Liver (tissue), 7 donors: ENCODE measurements at regions not wholly inside any gene's neighbourhood (a gene's known extent, or its start where the extent isn't known, plus 50 kb on each side); places are given as distances from the start of the nearest gene placed in this dataset.

Source experiments
- DNase-seq: peaks from one replicate; pipeline ENCODE4 v3.0.0-alpha.2; 2017; ENCODE audit warnings: low spot score
- H3K27ac ChIP-seq, 2 donors: one replicate each; pipeline ENCODE4 v1.7.0; 2013; ENCODE audit warnings: inconsistent platforms in 2 of 2, low read length in 2 of 2, control low read depth in 1 of 2, low read depth in 1 of 2, mild to moderate bottlenecking in 1 of 2
- H3K27me3 ChIP-seq, 4 donors: one replicate each; pipeline versions ENCODE4 v1.6.1 to v1.7.0; 2013; ENCODE audit warnings: low read length in 3 of 4, inconsistent platforms in 1 of 4, mild to moderate bottlenecking in 1 of 4, moderate library complexity in 1 of 4; ENCODE audit not compliant: control insufficient read depth in 4 of 4, insufficient read depth in 4 of 4
- H3K36me3 ChIP-seq, 4 donors: one replicate each; pipeline versions ENCODE4 v1.6.1 to v1.7.0; 2013; ENCODE audit warnings: low read length in 3 of 4, mild to moderate bottlenecking in 3 of 4, low read depth in 1 of 4, moderate library complexity in 1 of 4; ENCODE audit not compliant: control insufficient read depth in 4 of 4, insufficient read depth in 3 of 4
- H3K4me1 ChIP-seq, 4 donors: one replicate each; pipeline versions ENCODE4 v1.6.1 to v1.7.0; 2013; ENCODE audit warnings: low read length in 3 of 4, mild to moderate bottlenecking in 3 of 4, moderate library complexity in 1 of 4; ENCODE audit not compliant: control insufficient read depth in 4 of 4, insufficient read depth in 4 of 4
- H3K4me3 ChIP-seq, 3 donors: one replicate each; pipeline versions ENCODE4 v1.6.1 to v1.7.0; 2013; ENCODE audit warnings: low read length in 3 of 3, control low read depth in 1 of 3, low read depth in 1 of 3, mild to moderate bottlenecking in 1 of 3
- H3K9ac ChIP-seq, 2 donors: one replicate each; pipeline ENCODE4 v1.7.0; 2013; ENCODE audit warnings: low read length in 2 of 2, mild to moderate bottlenecking in 2 of 2, moderate library complexity in 2 of 2, control low read depth in 1 of 2, low read depth in 1 of 2
- H3K9me3 ChIP-seq, 4 donors: one replicate each; pipeline versions ENCODE4 v1.6.1 to v1.7.0; 2013; ENCODE audit warnings: low read length in 3 of 4; ENCODE audit not compliant: control insufficient read depth in 4 of 4
- ATF3 ChIP-seq: IDR thresholded peaks from 2 replicates; pipeline ENCODE4 v1.6.1; 2016; ENCODE audit warnings: antibody characterized with exemption
- EGR1 ChIP-seq, 2 donors: IDR thresholded peaks; 2 replicates each; pipeline ENCODE4 v1.6.1; 2016 to 2018; ENCODE audit warnings: antibody characterized with exemption in 2 of 2, low read depth in 2 of 2
- FOXA1 ChIP-seq: IDR thresholded peaks from 2 replicates; pipeline ENCODE4 v1.6.1; 2016; ENCODE audit warnings: antibody characterized with exemption
- FOXA2 ChIP-seq: IDR thresholded peaks from 2 replicates; pipeline ENCODE4 v1.6.1; 2016; ENCODE audit warnings: antibody characterized with exemption
- GABPA ChIP-seq, 2 donors: IDR thresholded peaks in 1 of 2; conservative IDR thresholded peaks in 1 of 2; 2 replicates each; pipeline ENCODE4 v1.6.1; 2016; ENCODE audit warnings: antibody characterized with exemption in 2 of 2, mild to moderate bottlenecking in 1 of 2, moderate library complexity in 1 of 2
- HNF4G ChIP-seq: IDR thresholded peaks from 2 replicates; pipeline ENCODE4 v1.6.1; 2016; ENCODE audit warnings: antibody characterized with exemption
- JUND ChIP-seq, 2 donors: IDR thresholded peaks; 2 replicates each; pipeline ENCODE4 v1.6.1; 2016; ENCODE audit warnings: antibody characterized with exemption in 2 of 2
- MAX ChIP-seq: IDR thresholded peaks from 2 replicates; pipeline ENCODE4 v1.6.1; 2016; ENCODE audit warnings: antibody characterized with exemption
- RAD21 ChIP-seq, 2 donors: IDR thresholded peaks; 2 replicates each; pipeline ENCODE4 v1.6.1; 2016; ENCODE audit warnings: antibody characterized with exemption in 2 of 2, mild to moderate bottlenecking in 2 of 2
- REST ChIP-seq: IDR thresholded peaks from 2 replicates; pipeline ENCODE4 v1.6.1; 2016; ENCODE audit warnings: antibody characterized with exemption, mild to moderate bottlenecking
- SP1 ChIP-seq: IDR thresholded peaks from 2 replicates; pipeline ENCODE4 v1.6.1; 2018; ENCODE audit warnings: antibody characterized with exemption, mild to moderate bottlenecking
- YY1 ChIP-seq: IDR thresholded peaks from 2 replicates; pipeline ENCODE4 v1.6.1; 2016; ENCODE audit warnings: antibody characterized with exemption, mild to moderate bottlenecking
- ZBTB33 ChIP-seq: IDR thresholded peaks from 2 replicates; pipeline ENCODE4 v1.6.1; 2016; ENCODE audit warnings: antibody characterized with exemption
- WGBS: extraction: QIAGEN DNeasy Blood & Tissue Kit; methylation state at CpG from one replicate; pipeline ENCODE4 v1.1.7; 2013; 5-methylcytosine and 5-hydroxymethylcytosine counted together
- donor health status: healthy.
- donor health status: healthy.
- donor health status: healthy.
- donor health status: healthy.

GRCh38 chr6:114793428-114793827, 450.6 kb upstream of the HS3ST5 start (continued):
- TF ChIP-seq ZBTB33: no peak
- TF ChIP-seq FOXA2: no peak

GRCh38 chr6:114785235-114786127, 442.7 kb upstream of the HS3ST5 start:
- no peaks in the 10 kb centered on the region for H3K27me3 ChIP-seq
- TF ChIP-seq MAX (no peak), YY1 (no peak), RAD21 (IDR thresholded peaks at IDR 0.05) (no peak), SP1 (no peak), GABPA (IDR thresholded peaks at IDR 0.05 in 1 of 2, conservative IDR thresholded peaks at IDR 0.05 in 1 of 2) (no peak), ATF3 (no peak), JUND (IDR thresholded peaks at IDR 0.05) (no peak), EGR1 (IDR thresholded peaks at IDR 0.05; ENCODE audit: low read depth in 2 of 2) (no peak), REST (no peak), HNF4G (no peak), FOXA2 (no peak), FOXA1 (no peak), ZBTB33 (no peak)
- no peak for DNase-seq
- H3K4me3 ChIP-seq: no peak overlapping the region
- H3K4me1 ChIP-seq: no peaks in the 10 kb centered on the region
- no peak overlapping the region for H3K27ac ChIP-seq
- no peaks in the 10 kb centered on the region for H3K9me3 ChIP-seq
- no peaks in the 10 kb centered on the region for H3K36me3 ChIP-seq
- no peak overlapping the region for H3K9ac ChIP-seq
- 84% methylated on average over 1 of the region's 1 CpG for WGBS
